NCI-H1048 (cell line): ENCODE measurements at regions not wholly inside any gene's neighbourhood (a gene's known extent, or its start where the extent isn't known, plus 50 kb on each side); places are given as distances from the start of the nearest gene placed in this dataset.

Experiments
- DNase-seq: peaks from one replicate; lab custom pipeline; 2025; lab: John Stamatoyannopoulos, UW

- DNase-seq = no peak
Observed at GRCh38 chr11:29310725-29311342, 706.0 kb downstream of the KCNA4 start.

GRCh38 chr11:29309992-29310391 is 706.8 kb downstream of the KCNA4 start:
- DNase-seq = no peak

GRCh38 chr11:29306527-29306926 is 710.3 kb downstream of the KCNA4 start:
- DNase-seq = no peak

GRCh38 chr11:29305456-29306232 is 711.2 kb downstream of the KCNA4 start:
- no peak for DNase-seq

GRCh38 chr11:29300420-29300819 is 716.4 kb downstream of the KCNA4 start:
- no peak for DNase-seq

- no peak for DNase-seq
Observed at GRCh38 chr11:29296680-29297079, 720.1 kb downstream of the KCNA4 start.

GRCh38 chr11:29293825-29294224 is 723.0 kb downstream of the KCNA4 start:
- DNase-seq = no peak

GRCh38 chr11:29282088-29282487 is 734.7 kb downstream of the KCNA4 start:
- no peak for DNase-seq

GRCh38 chr11:29281271-29281777 is 735.5 kb downstream of the KCNA4 start:
- no peak for DNase-seq

GRCh38 chr11:29280452-29280851 is 736.4 kb downstream of the KCNA4 start:
- no peak for DNase-seq

GRCh38 chr11:29279716-29280115 is 737.1 kb downstream of the KCNA4 start:
- DNase-seq = no peak

- DNase-seq = no peak
Observed at GRCh38 chr11:29272019-29272654, 744.7 kb downstream of the KCNA4 start.

GRCh38 chr11:29271616-29272015 is 745.2 kb downstream of the KCNA4 start:
- no peak for DNase-seq

GRCh38 chr11:29268733-29269132 is 748.1 kb downstream of the KCNA4 start:
- no peak for DNase-seq

GRCh38 chr11:29265792-29266191 is 751.0 kb downstream of the KCNA4 start:
- no peak for DNase-seq

GRCh38 chr11:29265381-29265780 is 751.4 kb downstream of the KCNA4 start:
- no peak for DNase-seq

GRCh38 chr11:29263971-29264682 is 752.7 kb downstream of the KCNA4 start:
- DNase-seq = no peak

GRCh38 chr11:29261831-29262230 is 755.0 kb downstream of the KCNA4 start:
- no peak for DNase-seq

GRCh38 chr11:29260939-29261705 is 755.7 kb downstream of the KCNA4 start:
- no peak for DNase-seq

- DNase-seq = no peak
Observed at GRCh38 chr11:29258411-29258810, 758.4 kb downstream of the KCNA4 start.

GRCh38 chr11:29256580-29256979 is 760.2 kb downstream of the KCNA4 start:
- DNase-seq = no peak

- DNase-seq = no peak
Observed at GRCh38 chr11:29255401-29255800, 761.4 kb downstream of the KCNA4 start.
